Nephron (organoid): ENCODE measurements at regions not wholly inside any gene's neighbourhood (a gene's known extent, or its start where the extent isn't known, plus 50 kb on each side); places are given as distances from the start of the nearest gene placed in this dataset.

Source experiments
- H3K27ac Mint-ChIP-seq, 3 experiments: 2 replicates each; pipeline ENCODE4 v1.8.0; 2020; ENCODE audit warnings: mixed read lengths in 3 of 3, mild to moderate bottlenecking in 2 of 3, moderate library complexity in 1 of 3
- H3K27me3 Mint-ChIP-seq: 2 replicates; pipeline ENCODE4 v1.8.0; 2021; ENCODE audit warnings: low read depth, mild to moderate bottlenecking, moderate library complexity, mixed read lengths
- H3K36me3 Mint-ChIP-seq: 2 replicates; pipeline ENCODE4 v1.8.0; 2020; ENCODE audit warnings: low read depth, mixed read lengths
- H3K4me1 Mint-ChIP-seq: 2 replicates; pipeline ENCODE4 v1.8.0; 2020; ENCODE audit warnings: mixed read lengths
- H3K4me3 Mint-ChIP-seq, 3 experiments: 2 replicates each; pipeline ENCODE4 v1.8.0; 2020; ENCODE audit warnings: mild to moderate bottlenecking in 3 of 3, mixed read lengths in 3 of 3, moderate library complexity in 2 of 3
- H3K9me3 Mint-ChIP-seq: 2 replicates; pipeline ENCODE4 v1.8.0; 2020; ENCODE audit warnings: mixed read lengths
- CTCF ChIP-seq, 3 experiments: fragments of 200-600 bp; sonication (generic); IDR thresholded peaks; one replicate each; pipeline ENCODE4 v1.5.0; 2021; ENCODE audit warnings: antibody characterized with exemption in 3 of 3; ENCODE audit not compliant: unreplicated experiment in 3 of 3

GRCh38 chr5:173753307-173754168 is 134.6 kb upstream of the CPEB4 start:
- Mint-ChIP-seq H3K9me3 (no peaks in the 10 kb centered on the region), H3K4me3 (no peak overlapping the region), H3K36me3 (no peaks in the 10 kb centered on the region), H3K4me1 (peaks cover 34% of the 10 kb centered on the region), H3K27me3 (peaks cover under 1% of the 10 kb centered on the region), H3K27ac (peak overlapping the region; percentile 87 to 98 (median 93))
- no peak for TF ChIP-seq CTCF (IDR thresholded peaks at IDR 0.05; ENCODE audit: unreplicated experiment in 3 of 3)

GRCh38 chr5:173755319-173755718 is 132.8 kb upstream of the CPEB4 start:
- H3K9me3 Mint-ChIP-seq = no peaks in the 10 kb centered on the region
- no peaks in the 10 kb centered on the region for H3K36me3 Mint-ChIP-seq
- no peak overlapping the region for H3K4me3 Mint-ChIP-seq
- no peak for TF ChIP-seq CTCF (IDR thresholded peaks at IDR 0.05; ENCODE audit: unreplicated experiment in 3 of 3)
- peaks cover 6% of the 10 kb centered on the region for H3K27me3 Mint-ChIP-seq
- peak overlapping the region; percentile 49 to 69 (median 69) for H3K27ac Mint-ChIP-seq
- H3K4me1 Mint-ChIP-seq = peaks cover 34% of the 10 kb centered on the region

- Mint-ChIP-seq H3K4me3 (no peak overlapping the region), H3K27ac (peak overlapping the region in 2 of 3 experiments; percentile 13 to 45), H3K27me3 (peaks cover 11% of the 10 kb centered on the region), H3K4me1 (peaks cover 31% of the 10 kb centered on the region), H3K36me3 (no peaks in the 10 kb centered on the region), H3K9me3 (no peaks in the 10 kb centered on the region)
- no peak for TF ChIP-seq CTCF (IDR thresholded peaks at IDR 0.05; ENCODE audit: unreplicated experiment in 3 of 3)
These were observed 130.5 kb upstream of the CPEB4 start for GRCh38 chr5:173757403-173758209.

GRCh38 chr5:173758676-173759075 is 129.5 kb upstream of the CPEB4 start:
- Mint-ChIP-seq H3K4me3 (no peak overlapping the region), H3K27ac (no peak overlapping the region), H3K4me1 (peaks cover 29% of the 10 kb centered on the region), H3K27me3 (peaks cover 11% of the 10 kb centered on the region), H3K9me3 (no peaks in the 10 kb centered on the region), H3K36me3 (no peaks in the 10 kb centered on the region)
- TF ChIP-seq CTCF (IDR thresholded peaks at IDR 0.05; ENCODE audit: unreplicated experiment in 3 of 3) = no peak

- Mint-ChIP-seq H3K9me3 (no peaks in the 10 kb centered on the region), H3K4me3 (no peak overlapping the region)
These were observed 128.5 kb upstream of the CPEB4 start for GRCh38 chr5:173759691-173760090.

More at GRCh38 chr5:173759691-173760090, 128.5 kb upstream of the CPEB4 start:
- Mint-ChIP-seq H3K36me3 (no peaks in the 10 kb centered on the region), H3K27me3 (peaks cover 11% of the 10 kb centered on the region), H3K4me1 (peaks cover 28% of the 10 kb centered on the region), H3K27ac (no peak overlapping the region)
- no peak for TF ChIP-seq CTCF (IDR thresholded peaks at IDR 0.05; ENCODE audit: unreplicated experiment in 3 of 3)
